ENCODE measurements at regions not wholly inside any gene's neighbourhood (a gene's known extent, or its start where the extent isn't known, plus 50 kb on each side); places are given as distances from the start of the nearest gene placed in this dataset.

DNA sequence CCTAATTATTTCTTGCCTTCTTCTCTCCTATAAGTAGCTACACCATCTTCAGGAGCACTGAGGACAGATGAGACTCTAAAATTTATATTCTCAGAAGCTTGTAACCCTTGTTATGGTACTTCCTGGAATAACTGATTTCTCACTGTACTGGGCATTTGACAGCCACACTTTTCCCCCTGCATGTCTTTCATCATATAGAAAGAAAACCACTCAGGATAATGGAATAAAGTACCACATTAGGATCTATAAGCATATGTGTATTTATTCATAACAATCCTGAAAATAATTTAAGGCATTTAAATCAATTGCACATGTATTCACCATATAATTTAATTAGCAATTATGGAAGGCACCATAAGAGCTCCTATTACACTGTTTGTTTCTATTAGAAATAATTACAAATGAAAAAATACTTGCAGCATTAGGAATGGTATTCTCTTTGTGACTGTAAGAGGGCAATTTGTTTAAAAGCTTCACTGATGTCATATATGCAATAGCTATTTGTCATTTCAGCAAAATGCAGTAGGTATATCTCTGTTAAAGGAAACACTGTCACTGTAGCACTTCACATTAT is 216.9 kb upstream of the FSHR start:
- peaks cover 0 to 1% (median 0%) of the 10 kb centered on the region in 3 donors for H3K9me3 ChIP-seq (ENCODE audit: control insufficient read depth in 2 of 3, insufficient read depth in 1 of 3, low read length in 3 of 3)
- no peak for DNase-seq
- H3K27me3 ChIP-seq (ENCODE audit: control insufficient read depth, insufficient read depth, low read length), result no peaks in the 10 kb centered on the region
- TF ChIP-seq, protein P1, sequence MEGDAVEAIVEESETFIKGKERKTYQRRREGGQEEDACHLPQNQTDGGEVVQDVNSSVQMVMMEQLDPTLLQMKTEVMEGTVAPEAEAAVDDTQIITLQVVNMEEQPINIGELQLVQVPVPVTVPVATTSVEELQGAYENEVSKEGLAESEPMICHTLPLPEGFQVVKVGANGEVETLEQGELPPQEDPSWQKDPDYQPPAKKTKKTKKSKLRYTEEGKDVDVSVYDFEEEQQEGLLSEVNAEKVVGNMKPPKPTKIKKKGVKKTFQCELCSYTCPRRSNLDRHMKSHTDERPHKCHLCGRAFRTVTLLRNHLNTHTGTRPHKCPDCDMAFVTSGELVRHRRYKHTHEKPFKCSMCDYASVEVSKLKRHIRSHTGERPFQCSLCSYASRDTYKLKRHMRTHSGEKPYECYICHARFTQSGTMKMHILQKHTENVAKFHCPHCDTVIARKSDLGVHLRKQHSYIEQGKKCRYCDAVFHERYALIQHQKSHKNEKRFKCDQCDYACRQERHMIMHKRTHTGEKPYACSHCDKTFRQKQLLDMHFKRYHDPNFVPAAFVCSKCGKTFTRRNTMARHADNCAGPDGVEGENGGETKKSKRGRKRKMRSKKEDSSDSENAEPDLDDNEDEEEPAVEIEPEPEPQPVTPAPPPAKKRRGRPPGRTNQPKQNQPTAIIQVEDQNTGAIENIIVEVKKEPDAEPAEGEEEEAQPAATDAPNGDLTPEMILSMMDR (IDR thresholded peaks at IDR 0.05; ENCODE audit: borderline replicate concordance, extremely low read depth, insufficient read depth), result no peak
- no peak overlapping the region for H3K9ac ChIP-seq (ENCODE audit: low read length in 3 of 3)
- no peak overlapping the region for H3K27ac ChIP-seq (ENCODE audit: low read depth in 2 of 2, low read length in 2 of 2)
- H3K4me1 ChIP-seq (ENCODE audit: control insufficient read depth in 2 of 3, insufficient read depth in 2 of 3, low read depth in 1 of 3, low read length in 3 of 3), result no peaks in the 10 kb centered on the region
- no peak overlapping the region for H3K4me3 ChIP-seq (ENCODE audit: low read length in 3 of 3)
- intact Hi-C loops (cut with DNase I), result no loop called here
- no peaks in the 10 kb centered on the region for H3K36me3 ChIP-seq (ENCODE audit: control insufficient read depth in 2 of 3, insufficient read depth in 3 of 3, low read length in 3 of 3)
- FAIRE-seq, result no peak

- H3K9me3 ChIP-seq (ENCODE audit: control insufficient read depth in 2 of 3, insufficient read depth in 1 of 3, low read length in 3 of 3), result no peaks in the 10 kb centered on the region
- no peaks in the 10 kb centered on the region for H3K36me3 ChIP-seq (ENCODE audit: control insufficient read depth in 2 of 3, insufficient read depth in 3 of 3, low read length in 3 of 3)
- TF ChIP-seq, protein P1 (IDR thresholded peaks at IDR 0.05; ENCODE audit: borderline replicate concordance, extremely low read depth, insufficient read depth), result no peak
- no peak for DNase-seq
- no peak overlapping the region for H3K9ac ChIP-seq (ENCODE audit: low read length in 3 of 3)
- no peak for FAIRE-seq
- no peaks in the 10 kb centered on the region for H3K27me3 ChIP-seq (ENCODE audit: control insufficient read depth, insufficient read depth, low read length)
- no peaks in the 10 kb centered on the region for H3K4me1 ChIP-seq (ENCODE audit: control insufficient read depth in 2 of 3, insufficient read depth in 2 of 3, low read depth in 1 of 3, low read length in 3 of 3)
- H3K27ac ChIP-seq (ENCODE audit: low read depth in 2 of 2, low read length in 2 of 2), result no peak overlapping the region
- intact Hi-C loops (cut with DNase I), result no loop called here
- no peak overlapping the region for H3K4me3 ChIP-seq (ENCODE audit: low read length in 3 of 3)
These were observed 215.3 kb upstream of the FSHR start for GRCh38 chr2:49369650-49370049.

- DNase-seq (no peak), FAIRE-seq (no peak)
- Histone ChIP-seq H3K36me3 (ENCODE audit: control insufficient read depth in 2 of 3, insufficient read depth in 3 of 3, low read length in 3 of 3) (no peaks in the 10 kb centered on the region), H3K27me3 (ENCODE audit: control insufficient read depth, insufficient read depth, low read length) (no peaks in the 10 kb centered on the region), H3K9me3 (ENCODE audit: control insufficient read depth in 2 of 3, insufficient read depth in 1 of 3, low read length in 3 of 3) (no peaks in the 10 kb centered on the region), H3K9ac (ENCODE audit: low read length in 3 of 3) (no peak overlapping the region), H3K4me1 (ENCODE audit: control insufficient read depth in 2 of 3, insufficient read depth in 2 of 3, low read depth in 1 of 3, low read length in 3 of 3) (no peaks in the 10 kb centered on the region), H3K4me3 (ENCODE audit: low read length in 3 of 3) (no peak overlapping the region), H3K27ac (ENCODE audit: low read depth in 2 of 2, low read length in 2 of 2) (no peak overlapping the region)
- intact Hi-C loops (cut with DNase I), result no loop called here
- TF ChIP-seq, protein P1 (IDR thresholded peaks at IDR 0.05; ENCODE audit: borderline replicate concordance, extremely low read depth, insufficient read depth), result no peak
These were observed 214.8 kb upstream of the FSHR start for GRCh38 chr2:49369101-49369500.

DNA sequence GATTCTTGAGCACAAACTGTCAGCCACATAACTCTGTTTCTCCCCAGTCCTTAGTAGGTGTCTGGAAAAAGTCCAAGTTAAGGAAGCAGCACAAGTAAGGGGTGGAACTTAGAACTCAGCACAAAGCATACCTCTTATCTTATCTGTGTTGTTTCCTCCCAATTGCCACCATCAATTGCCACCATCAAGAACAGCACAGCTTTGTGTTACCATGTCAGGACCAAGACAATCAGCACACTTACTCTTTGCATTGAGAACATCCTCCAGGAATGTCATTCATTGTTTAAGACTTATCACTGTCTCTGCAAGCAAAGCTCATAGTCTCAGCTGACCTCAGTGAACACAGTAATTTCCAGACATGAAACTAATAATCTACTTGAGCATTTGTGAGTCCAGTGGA is 212.7 kb upstream of the FSHR start:
- Histone ChIP-seq H3K4me3 (ENCODE audit: low read length in 3 of 3) (no peak overlapping the region), H3K27ac (ENCODE audit: low read depth in 2 of 2, low read length in 2 of 2) (no peak overlapping the region), H3K27me3 (ENCODE audit: control insufficient read depth, insufficient read depth, low read length) (no peaks in the 10 kb centered on the region), H3K9me3 (ENCODE audit: control insufficient read depth in 2 of 3, insufficient read depth in 1 of 3, low read length in 3 of 3) (no peaks in the 10 kb centered on the region), H3K36me3 (ENCODE audit: control insufficient read depth in 2 of 3, insufficient read depth in 3 of 3, low read length in 3 of 3) (no peaks in the 10 kb centered on the region), H3K4me1 (ENCODE audit: control insufficient read depth in 2 of 3, insufficient read depth in 2 of 3, low read depth in 1 of 3, low read length in 3 of 3) (no peaks in the 10 kb centered on the region), H3K9ac (ENCODE audit: low read length in 3 of 3) (no peak overlapping the region)
- DNase-seq (no peak), FAIRE-seq (no peak)
- intact Hi-C loops (cut with DNase I), result no loop called here
- TF ChIP-seq, protein P1 (IDR thresholded peaks at IDR 0.05; ENCODE audit: borderline replicate concordance, extremely low read depth, insufficient read depth), result no peak
